NOMO-1 treated with dmso at 0.1 percent for 144 hours (cell line): ENCODE measurements at regions not wholly inside any gene's neighbourhood (a gene's known extent, or its start where the extent isn't known, plus 50 kb on each side); places are given as distances from the start of the nearest gene placed in this dataset.
"Not testable (repeated sequence)": the region's sequence is repeated elsewhere in the genome, so short reads cannot be mapped to it uniquely, and the experiment has no call there.

Experiments
- DNase-seq: peaks from one replicate; lab custom pipeline; 2025; ENCODE audit not compliant: unreplicated experiment; lab: John Stamatoyannopoulos, UW

GRCh38 chr2:84057917-84058560 lies 401.0 kb downstream of the SUCLG1 start:
- no peak for DNase-seq

DNA sequence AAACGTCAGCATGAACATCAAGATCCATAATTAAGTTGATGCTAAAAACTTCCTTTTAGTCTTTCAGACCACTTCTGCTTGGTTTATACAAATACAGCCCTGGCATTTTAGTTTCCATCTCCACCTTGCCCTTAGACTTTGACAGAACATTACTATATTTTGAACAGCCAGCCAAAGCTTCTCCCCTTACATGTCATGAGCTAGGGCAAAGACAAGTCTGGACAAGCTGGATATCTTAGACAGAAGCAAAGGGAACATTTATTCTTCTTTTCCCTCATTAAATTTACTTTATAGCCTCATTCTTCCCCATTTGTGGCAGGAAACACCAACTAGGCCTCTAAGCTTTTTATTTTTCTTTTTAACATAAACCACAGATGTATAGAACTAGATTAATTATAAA lies 403.3 kb downstream of the SUCLG1 start:
- no peak for DNase-seq

DNA sequence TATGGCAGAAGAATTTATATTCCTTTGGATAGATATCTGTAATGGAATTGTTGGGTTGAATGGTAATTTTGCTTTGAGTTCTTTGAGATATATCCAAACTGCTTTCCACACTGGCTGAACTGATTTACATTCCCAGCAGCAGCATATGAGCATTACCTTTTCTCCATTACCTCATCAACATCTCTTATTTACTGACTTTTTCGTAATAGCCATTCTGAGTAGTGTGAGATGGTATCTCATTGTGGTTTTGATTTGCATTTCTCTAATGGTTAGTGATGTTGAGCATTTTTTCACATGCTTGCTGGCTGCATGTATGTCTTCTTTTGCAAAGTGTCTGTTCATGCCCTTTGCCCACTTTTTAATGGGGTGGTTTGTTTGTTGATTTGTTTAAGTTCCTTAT lies 404.5 kb downstream of the SUCLG1 start:
- not testable (repeated sequence) for DNase-seq

- DNase-seq = no peak
These were observed 406.2 kb downstream of the SUCLG1 start for GRCh38 chr2:84052913-84053312.

- DNase-seq = no peak
These were observed 407.0 kb downstream of the SUCLG1 start for GRCh38 chr2:84052043-84052442.

DNA sequence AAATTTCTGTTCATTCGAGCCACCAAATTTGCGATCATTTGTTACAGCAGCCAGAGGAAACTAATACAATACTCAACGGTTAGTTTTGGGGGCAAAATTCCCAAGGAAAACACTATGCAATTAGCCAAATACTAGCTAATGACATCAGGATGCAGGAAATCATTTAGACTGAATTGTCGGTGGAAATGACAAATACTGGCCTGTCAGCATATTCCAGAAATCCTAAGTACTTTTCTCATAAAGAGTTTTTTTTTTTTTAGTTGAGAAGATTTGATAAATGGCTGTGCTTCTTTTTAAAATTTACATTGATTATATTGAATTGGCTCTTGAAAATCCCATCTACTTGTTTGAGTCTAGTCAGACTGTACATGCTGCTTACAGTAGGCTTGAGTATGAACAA lies 410.1 kb downstream of the SUCLG1 start:
- no peak for DNase-seq

DNA sequence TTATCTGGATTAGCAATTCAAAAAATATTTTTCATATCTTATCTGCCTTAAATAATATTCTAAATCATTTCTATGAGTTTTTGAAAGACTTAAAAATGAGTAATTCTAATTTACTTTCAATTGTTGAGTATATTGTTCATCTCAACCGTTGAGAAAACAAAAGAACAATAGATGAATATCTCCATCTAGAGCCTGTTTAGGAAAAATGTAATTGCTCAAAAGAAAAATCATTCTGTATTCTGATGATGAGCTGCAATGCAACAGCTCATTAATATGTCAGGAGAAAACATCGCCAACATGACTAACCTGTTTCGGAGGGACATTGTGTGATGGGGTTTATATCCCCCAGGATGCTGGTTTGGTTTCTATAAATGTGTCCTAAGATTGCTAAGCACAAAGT lies 417.6 kb downstream of the SUCLG1 start:
- no peak for DNase-seq

DNA sequence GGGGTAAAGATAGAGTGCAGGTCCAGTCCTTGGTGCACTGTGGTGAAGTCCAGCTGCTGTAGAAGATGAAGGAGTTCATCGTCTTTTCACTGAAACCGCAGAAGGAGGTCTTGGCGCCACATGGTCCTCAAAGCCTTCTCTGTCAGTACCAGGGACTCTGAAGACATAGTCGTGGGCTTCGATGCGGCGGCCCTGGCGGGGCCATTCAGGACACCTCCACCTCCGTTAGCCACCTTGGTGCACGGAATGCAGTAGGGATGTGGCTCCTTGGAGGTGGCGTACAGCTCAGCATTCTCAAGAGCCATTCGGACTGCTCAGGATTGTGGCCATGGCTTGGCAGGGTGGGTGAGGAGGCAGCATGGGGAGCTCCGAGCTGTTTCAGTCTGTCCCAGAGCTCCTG lies 418.8 kb downstream of the SUCLG1 start:
- DNase-seq = no peak

DNA sequence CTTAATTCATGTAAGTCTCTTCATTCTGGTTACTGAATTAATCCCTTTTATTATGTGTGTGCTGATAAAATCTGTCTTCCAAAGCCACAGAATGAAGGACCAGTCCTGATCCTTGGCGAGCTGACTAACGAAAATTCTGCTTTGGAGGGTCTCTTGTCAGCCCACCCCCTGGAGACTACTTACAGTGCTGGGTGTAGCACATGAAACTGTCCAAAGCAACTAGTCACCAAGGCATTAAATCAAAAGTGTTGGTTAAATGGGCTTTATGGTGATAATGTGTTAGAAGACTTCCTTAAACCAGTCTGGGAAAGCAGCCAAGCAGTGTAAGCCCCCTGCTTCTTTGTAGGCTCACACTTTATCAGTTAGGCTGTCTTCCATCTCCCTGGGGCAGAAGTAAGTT lies 420.2 kb downstream of the SUCLG1 start:
- no peak for DNase-seq

DNA sequence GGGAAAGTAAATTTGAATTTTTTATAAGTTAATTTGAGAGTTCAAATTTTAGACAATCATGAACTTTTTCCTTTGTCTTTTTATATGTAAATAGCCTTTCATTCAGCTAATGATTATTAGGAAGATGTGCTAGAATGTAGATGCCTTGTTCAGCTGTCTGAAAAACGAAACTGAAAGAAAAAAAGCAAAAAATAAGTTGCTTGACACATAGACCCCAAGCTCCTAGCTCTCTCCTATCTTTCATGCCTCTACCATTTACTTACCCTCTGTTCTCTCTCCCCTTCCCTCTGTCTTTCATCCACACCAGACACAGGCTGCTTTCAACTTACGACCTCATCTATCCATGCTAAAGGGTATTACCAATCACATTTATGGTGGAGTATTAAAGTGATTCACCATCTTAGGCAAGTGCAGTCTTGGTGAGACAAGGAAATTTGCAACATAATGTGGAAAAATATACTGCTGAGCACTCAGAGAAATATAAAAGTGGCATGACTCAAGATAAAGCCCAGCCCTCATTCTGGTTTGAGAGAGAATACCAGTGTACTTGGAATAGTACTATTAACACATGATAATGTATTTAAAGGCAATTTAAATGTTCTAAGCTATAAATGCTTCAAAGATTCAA lies 425.6 kb downstream of the SUCLG1 start:
- DNase-seq = no peak

DNA sequence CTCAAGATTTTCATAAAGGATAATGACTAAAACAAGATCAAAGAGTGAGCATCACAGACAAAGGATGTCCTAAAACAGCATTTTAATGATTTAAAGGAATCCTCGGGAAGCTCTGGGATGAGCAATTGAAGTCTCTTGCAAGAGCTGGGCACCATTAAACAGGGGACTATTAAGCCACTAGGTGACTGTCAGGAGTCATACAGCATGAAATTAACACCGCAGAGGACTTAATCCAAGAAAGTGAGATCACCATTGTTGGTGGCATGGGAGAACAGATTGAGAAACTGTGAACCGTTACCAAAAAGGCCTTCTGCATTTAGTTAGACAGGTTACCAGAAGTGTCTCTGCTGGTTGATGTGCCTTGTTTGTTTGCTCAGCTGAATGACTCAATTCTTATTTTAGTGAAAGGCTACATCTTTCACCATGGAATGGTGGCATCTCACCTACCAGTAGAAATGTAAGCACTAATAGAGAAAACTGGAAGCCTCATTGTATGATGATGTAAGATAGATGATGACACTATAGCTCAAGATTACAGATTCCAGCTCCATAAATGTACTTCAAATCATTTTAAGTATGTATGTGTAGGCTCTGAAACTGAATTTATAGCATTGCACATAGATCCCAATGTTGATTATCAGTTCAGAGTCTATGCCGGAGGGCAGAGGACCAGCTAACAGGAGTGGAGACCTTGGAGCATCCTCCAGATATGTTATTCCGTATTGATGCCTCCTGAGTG lies 427.6 kb downstream of the SUCLG1 start:
- DNase-seq = no peak

- DNase-seq = no peak
These were observed 429.0 kb downstream of the SUCLG1 start for GRCh38 chr2:84029903-84030575.

- DNase-seq = no peak
These were observed 432.3 kb downstream of the SUCLG1 start for GRCh38 chr2:84026818-84027217.

DNA sequence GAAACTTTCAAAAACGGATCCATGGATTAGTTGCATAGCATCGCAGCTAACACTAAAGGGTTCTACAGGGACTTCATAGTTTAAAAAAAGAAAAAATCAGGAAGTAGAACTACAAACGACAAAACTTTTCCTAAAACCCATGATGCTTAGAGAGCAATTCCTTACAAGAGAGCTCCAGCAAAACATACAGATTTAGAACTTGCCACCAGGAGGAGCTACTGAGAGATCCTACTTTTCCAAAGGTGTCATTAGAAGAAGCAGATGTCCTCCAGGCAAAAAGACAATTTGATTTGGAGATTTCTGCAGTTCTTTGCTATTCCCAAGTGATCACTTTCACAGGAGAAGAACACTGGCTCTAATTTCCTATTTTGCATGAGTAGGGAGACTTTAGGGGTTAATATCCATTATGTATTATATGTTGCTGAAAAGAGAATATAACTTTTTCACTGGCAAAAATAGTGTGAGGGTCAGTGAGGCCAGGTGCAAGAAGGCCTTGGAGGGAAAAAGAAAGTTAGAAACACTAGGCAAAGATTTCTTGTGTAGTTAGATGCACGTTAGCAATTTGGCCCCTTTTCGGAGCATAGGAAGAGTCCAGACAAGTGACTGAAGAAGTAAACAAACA lies 436.2 kb downstream of the SUCLG1 start:
- no peak for DNase-seq

DNA sequence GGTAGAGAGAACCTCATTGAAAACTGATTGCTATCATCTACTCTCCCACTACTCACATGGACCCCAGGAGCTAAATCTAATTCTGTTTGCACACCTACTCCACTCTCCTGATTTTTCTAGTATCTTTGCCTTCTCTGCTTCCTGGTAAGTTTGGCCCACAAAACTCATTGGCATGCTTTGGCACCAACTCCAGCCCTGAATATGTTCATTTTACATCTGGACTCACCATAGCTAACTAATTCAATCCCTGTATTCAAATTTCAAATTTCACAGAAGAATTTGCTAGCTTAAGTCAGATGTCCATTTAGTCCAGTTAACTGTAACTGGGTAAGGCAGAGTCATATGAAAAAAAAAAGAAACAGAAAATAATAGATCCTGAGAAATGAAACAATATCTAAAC lies 442.1 kb downstream of the SUCLG1 start:
- DNase-seq = no peak

DNA sequence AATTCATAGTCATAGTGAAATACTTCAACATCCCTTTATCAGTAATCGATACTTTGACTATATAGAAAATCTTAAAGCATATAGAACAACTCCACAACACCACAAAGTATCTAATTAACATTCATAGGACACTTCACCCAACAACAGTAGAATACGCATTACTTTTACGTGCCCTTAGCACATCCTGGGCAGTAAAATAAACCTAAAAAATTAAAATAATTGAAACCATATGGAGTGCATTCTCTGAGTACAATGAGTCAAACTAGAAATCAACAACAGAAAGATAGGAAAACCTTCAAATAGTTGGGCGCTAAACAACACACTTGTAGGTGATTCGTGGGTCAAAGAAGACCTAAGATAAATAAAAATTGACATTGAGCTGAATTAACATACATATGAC lies 442.9 kb downstream of the SUCLG1 start:
- no peak for DNase-seq

- DNase-seq = no peak
These were observed 461.2 kb downstream of the SUCLG1 start for GRCh38 chr2:83997889-83998288.

DNA sequence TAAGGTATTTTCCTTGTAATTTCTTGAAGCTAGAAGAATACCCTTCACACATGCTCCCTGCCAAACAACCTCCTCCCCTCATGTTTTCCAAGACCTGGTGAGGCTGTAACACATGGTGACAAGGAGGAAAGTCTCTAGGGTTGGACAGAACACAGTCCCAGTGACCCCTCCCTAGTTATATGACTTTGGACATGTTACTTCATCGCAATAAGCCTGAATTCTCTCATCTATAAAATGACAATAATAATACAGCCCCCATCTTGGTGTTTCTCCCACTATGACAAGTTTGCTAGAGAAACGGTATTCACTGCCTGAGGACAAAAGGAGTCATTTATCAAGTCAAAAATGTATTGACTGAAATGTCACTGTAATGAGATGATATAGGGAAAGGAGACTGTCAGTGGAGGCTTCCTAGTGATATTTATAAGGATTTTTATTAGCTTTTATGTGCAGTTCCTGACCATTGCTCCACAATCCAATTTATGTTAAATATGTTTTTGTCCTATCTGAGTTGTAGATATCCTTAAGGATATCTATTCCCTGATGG lies 464.4 kb downstream of the SUCLG1 start:
- DNase-seq = no peak

GRCh38 chr2:83993873-83994632 lies 465.0 kb downstream of the SUCLG1 start:
- no peak for DNase-seq

- DNase-seq = no peak
These were observed 467.1 kb downstream of the SUCLG1 start for GRCh38 chr2:83991992-83992391.
